K562 (cell line): ENCODE measurements at regions not wholly inside any gene's neighbourhood (a gene's known extent, or its start where the extent isn't known, plus 50 kb on each side); places are given as distances from the start of the nearest gene placed in this dataset.

Experiments used
- ATAC-seq: fragments of 200-7000 bp; cut with Tn5 transposase; 3 replicates; pipeline ENCODE4 v1.9.1; 2020; ENCODE audit warnings: moderate library complexity
- BruUV-seq: library from RNA; stranded (reverse); fragments of 400-500 nt; replicated peaks from 2 replicates; lab custom pipeline; 2021; lab: Mats Ljungman, UMichigan
- CTCF ChIA-PET: fragments of 300-600 bp; formaldehyde crosslinking; extraction: SDS; loops from one replicate; lab custom pipeline; 2021; ENCODE audit warnings: low intra/inter-chr PET ratio; lab: Yijun Ruan, JAX
- POLR2A ChIA-PET: fragments of 300-600, 350-650 bp; sonication (Branson Sonifier 250); formaldehyde crosslinking; extraction: SDS; loops from one replicate; lab custom pipeline; 2021; ENCODE audit warnings: antibody characterized with exemption, inconsistent platforms; lab: Yijun Ruan, JAX
- DNase-seq, 4 experiments: peaks; one replicate each; pipeline versions ENCODE4 v3.0.0 to v3.0.0-alpha.2; 2011 to 2018; ENCODE audit warnings: low spot score in 3 of 4, mixed read lengths in 3 of 4; ENCODE audit errors: extremely low read depth in 1 of 4
- FAIRE-seq: peaks from 2 replicates; lab custom pipeline; 2011; peaks lifted over from hg19 to GRCh38; lab: Jason Lieb, UNC
- H2AFZ ChIP-seq: 2 replicates; pipeline ENCODE4 v1.6.0; 2011; ENCODE audit warnings: low read depth, low read length, control low read depth, inconsistent platforms
- H3K27ac ChIP-seq: fragments of 200-600 bp; 3 replicates; pipeline ENCODE4 v1.8.0; 2011; ENCODE audit warnings: low read depth, mild to moderate bottlenecking, control low read depth, inconsistent platforms, low read length, moderate library complexity, mixed read lengths; ENCODE audit errors: extremely low read depth
- H3K27me3 ChIP-seq, 2 experiments: fragments of 300-600 bp in 1 of 2; 2 replicates in 1 of 2; 3 replicates in 1 of 2; pipeline versions ENCODE4 v1.6.0 to v1.8.0; 2011; ENCODE audit warnings: inconsistent platforms in 2 of 2, low read length in 2 of 2, mild to moderate bottlenecking in 1 of 2, mixed read lengths in 1 of 2, moderate library complexity in 1 of 2; ENCODE audit not compliant: control insufficient read depth in 2 of 2, insufficient read depth in 2 of 2
- H3K36me3 ChIP-seq: fragments of 300-600 bp; 3 replicates; pipeline ENCODE4 v1.8.0; 2011; ENCODE audit warnings: mild to moderate bottlenecking, low read length, inconsistent platforms; ENCODE audit not compliant: control insufficient read depth, insufficient read depth
- H3K4me1 ChIP-seq, 2 experiments: fragments of 200-600 bp in 1 of 2; replicated peaks in 1 of 2; 2 replicates in 1 of 2; 3 replicates in 1 of 2; pipeline versions ENCODE4 v1.5.1 to v1.8.0; 2011; ENCODE audit warnings: inconsistent platforms in 2 of 2, low read length in 2 of 2, mild to moderate bottlenecking in 1 of 2, mixed read lengths in 1 of 2, moderate library complexity in 1 of 2; ENCODE audit not compliant: control insufficient read depth in 2 of 2, insufficient read depth in 2 of 2
- H3K4me2 ChIP-seq: 2 replicates; pipeline ENCODE4 v1.6.1; 2011; ENCODE audit warnings: low read length, control low read depth, inconsistent platforms, mixed read lengths; ENCODE audit not compliant: insufficient read depth
- H3K4me3 ChIP-seq: fragments of 200-600 bp; sonication (generic), shearing (Covaris generic); 2 replicates; pipeline ENCODE4 v1.5.1; 2016; ENCODE audit warnings: control low read depth, inconsistent platforms
- H3K79me2 ChIP-seq: fragments of 200-600 bp; 3 replicates; pipeline ENCODE4 v1.8.0; 2011; ENCODE audit warnings: low read length, inconsistent platforms; ENCODE audit not compliant: control insufficient read depth, insufficient read depth
- H3K9ac ChIP-seq, 2 experiments: 2 replicates each; pipeline versions ENCODE4 v1.6.0 to v1.6.1; 2011; ENCODE audit warnings: low read depth in 2 of 2, low read length in 2 of 2, control low read depth in 1 of 2, inconsistent platforms in 1 of 2, mild to moderate bottlenecking in 1 of 2, mixed read lengths in 1 of 2; ENCODE audit not compliant: insufficient read depth in 1 of 2
- H3K9me1 ChIP-seq: one replicate; pipeline ENCODE4 v1.6.0; 2011; ENCODE audit warnings: inconsistent platforms, mild to moderate bottlenecking, low read length, moderate library complexity; ENCODE audit not compliant: control insufficient read depth, insufficient read depth
- H3K9me3 ChIP-seq: replicated peaks from 2 replicates; pipeline ENCODE4 v1.5.1; 2011; ENCODE audit warnings: low read depth, low read length, inconsistent platforms; ENCODE audit not compliant: control insufficient read depth, insufficient read depth
- H4K20me1 ChIP-seq: replicated peaks from 2 replicates; pipeline ENCODE4 v1.6.1; 2011; ENCODE audit warnings: low read length, inconsistent platforms, mixed read lengths; ENCODE audit not compliant: control insufficient read depth, insufficient read depth
- CBFA2T3 ChIP-seq: fragments of 450-650 bp; IDR thresholded peaks from 2 replicates; pipeline ENCODE4 v1.6.1; 2017
- CEBPB ChIP-seq: fragments of 450-650 bp; IDR thresholded peaks from 2 replicates; pipeline ENCODE4 v1.6.1; 2016; ENCODE audit warnings: missing genetic modification characterization, missing compliant biosample characterization
- ELF1 ChIP-seq: fragments of 200-800 bp; sonication (Bioruptor generic); IDR thresholded peaks from 2 replicates; pipeline ENCODE4 v1.6.1; 2016; ENCODE audit warnings: missing genetic modification characterization, missing compliant biosample characterization
- ETV1 ChIP-seq: fragments of 450-650 bp; conservative IDR thresholded peaks from 2 replicates; pipeline ENCODE4 v1.6.1; 2016; ENCODE audit warnings: missing genetic modification characterization, control low read depth, low read depth, missing compliant biosample characterization
- RNF219 ChIP-seq: fragments of 250-450 bp; sonication (Bioruptor Pico); IDR thresholded peaks from 2 replicates; pipeline ENCODE4 v1.5.0; 2022; ENCODE audit warnings: mild to moderate bottlenecking
- STAT6 ChIP-seq: sonication (generic); formaldehyde crosslinking; IDR thresholded peaks from 2 replicates; pipeline ENCODE4 v1.8.1; 2023; ENCODE audit warnings: mild to moderate bottlenecking, missing genetic modification reagents
- TAL1 ChIP-seq: fragments of 450-650 bp; IDR thresholded peaks from 2 replicates; pipeline ENCODE4 v1.6.1; 2016; ENCODE audit warnings: mild to moderate bottlenecking
- WGBS: fragments of 100-300 bp; shearing (Covaris generic); methylation state at CpG from one replicate; pipeline ENCODE4 v1.1.6; 2016; ENCODE audit warnings: low coverage, mixed read lengths; ENCODE audit not compliant: insufficient coverage; ENCODE audit errors: missing lambda C conversion rate; 5-methylcytosine and 5-hydroxymethylcytosine counted together
- in situ Hi-C: fragments of 300-500 bp; cut with MboI; formaldehyde crosslinking; loops from 4 replicates; pipeline ENCODE4 v1.15.0; 2018; ENCODE audit warnings: inconsistent platforms, mixed read lengths
- intact Hi-C: fragments of 100-400 bp; cut with micrococcal nuclease; formaldehyde crosslinking; loops from 2 replicates; pipeline ENCODE4 v1.14.2; 2022

GRCh38 chr2:159867567-159868361, 69.8 kb upstream of the CD302 start (continued):
- TF ChIP-seq STAT6 (CRISPR knock-in tag) (no peak), ETV1 (tag) (no peak)

GRCh38 chr2:159863526-159864160, 65.6 kb upstream of the CD302 start:
- no peak overlapping the region for H3K4me2 ChIP-seq
- POLR2A ChIA-PET, result no interaction called here
- intact Hi-C loops, result no loop called here
- FAIRE-seq (no peak), DNase-seq (no peak), ATAC-seq (no peak)
- no peak overlapping the region for H3K9ac ChIP-seq
- no peak overlapping the region for H3K27ac ChIP-seq
- H3K9me3 ChIP-seq, result no peaks in the 10 kb centered on the region
- in situ Hi-C loops, result no loop called here
- CTCF ChIA-PET, result no interaction called here
- BruUV-seq, result no TSS peak
- no peaks in the 10 kb centered on the region for H4K20me1 ChIP-seq
- no peaks in the 10 kb centered on the region for H3K79me2 ChIP-seq
- H3K9me1 ChIP-seq, result no peaks in the 10 kb centered on the region
- H3K4me1 ChIP-seq, result no peaks in the 10 kb centered on the region
- no peak overlapping the region for H2AFZ ChIP-seq
- TF ChIP-seq CBFA2T3 (peak; percentile 23; the same call in 1 of the 2 replicates), TAL1 (0 out of 2 replicates have a peak, but pooled peaks have one; percentile 8), ELF1 (no peak), CEBPB (0 out of 2 replicates have a peak, but pooled peaks have one; percentile 15), RNF219 (CRISPR knock-in tag) (no peak)
- 0% methylated on average over 2 of the region's 2 CpGs for WGBS
- H3K27me3 ChIP-seq, result no peaks in the 10 kb centered on the region
- H3K4me3 ChIP-seq, result no peak overlapping the region
- no peaks in the 10 kb centered on the region for H3K36me3 ChIP-seq
